B cell (primary cell): ENCODE measurements at regions not wholly inside any gene's neighbourhood (a gene's known extent, or its start where the extent isn't known, plus 50 kb on each side); places are given as distances from the start of the nearest gene placed in this dataset.

Source experiments
- ATAC-seq: fragments of 200-7000 bp; cut with Tn5 transposase; one replicate; pipeline ENCODE4 v1.10.0; 2021; ENCODE audit warnings: low read depth, mild to moderate bottlenecking, moderate number of reproducible peaks, moderate library complexity
- CTCF ChIA-PET: fragments of 350-600 bp; sonication (Branson Sonifier 250); formaldehyde crosslinking; loops from one replicate; lab custom pipeline; 2021; ENCODE audit warnings: antibody characterized with exemption, inconsistent platforms; lab: Charles Lee
- POLR2A ChIA-PET: fragments of 350-600 bp; sonication (Branson Sonifier 250); formaldehyde crosslinking; loops from one replicate; lab custom pipeline; 2021; ENCODE audit warnings: antibody characterized with exemption; lab: Charles Lee
- DNase-seq: peaks from one replicate; pipeline ENCODE4 v3.0.0; 2013
- H2AFZ ChIP-seq: 2 replicates; pipeline ENCODE4 v1.6.1; 2012; ENCODE audit warnings: mild to moderate bottlenecking, low read depth, low read length; ENCODE audit not compliant: insufficient read depth, poor library complexity, severe bottlenecking
- H3K27ac ChIP-seq, 2 donors: 1 replicate in 1 of 2; 2 replicates in 1 of 2; pipeline ENCODE4 v1.5.1; 2012 to 2013; ENCODE audit warnings: low read length in 2 of 2, mild to moderate bottlenecking in 2 of 2, moderate library complexity in 1 of 2
- H3K27me3 ChIP-seq, 4 experiments: fragments of 200-600 bp in 1 of 4; sonication (generic) in 1 of 4; replicated peaks in 1 of 4; 1 replicate in 2 of 4; 2 replicates in 2 of 4; pipeline versions ENCODE4 v1.6.1 to v1.7.0; 2013 to 2016; ENCODE audit warnings: low read length in 3 of 4, mild to moderate bottlenecking in 2 of 4, mixed read lengths in 1 of 4, moderate library complexity in 1 of 4; ENCODE audit not compliant: insufficient read depth in 4 of 4, control insufficient read depth in 3 of 4; ENCODE audit errors: control extremely low read depth in 1 of 4
- H3K36me3 ChIP-seq, 2 experiments: replicated peaks in 1 of 2; 1 replicate in 1 of 2; 2 replicates in 1 of 2; pipeline versions ENCODE4 v1.6.1 to v1.7.1; 2013; ENCODE audit warnings: low read length in 1 of 2; ENCODE audit not compliant: insufficient read depth in 2 of 2, control insufficient read depth in 1 of 2; ENCODE audit errors: control extremely low read depth in 1 of 2, extremely low read depth in 1 of 2
- H3K4me1 ChIP-seq, 2 donors: fragments of 200-600 bp in 1 of 2; sonication (generic) in 1 of 2; 1 replicate in 1 of 2; 2 replicates in 1 of 2; pipeline versions ENCODE4 v1.5.1 to v1.6.1; 2013 to 2017; ENCODE audit warnings: low read length in 2 of 2; ENCODE audit not compliant: control insufficient read depth in 2 of 2, insufficient read depth in 2 of 2
- H3K4me2 ChIP-seq: replicated peaks from 2 replicates; pipeline ENCODE3; 2012; ENCODE audit warnings: mild to moderate bottlenecking, low read depth, low read length; ENCODE audit not compliant: poor library complexity, severe bottlenecking
- H3K4me3 ChIP-seq, 5 experiments: fragments of 200-600 bp in 1 of 5; sonication (generic) in 1 of 5; 1 replicate in 3 of 5; 2 replicates in 2 of 5; pipeline versions ENCODE4 v1.5.1 to v1.7.0; 2011 to 2016; ENCODE audit warnings: low read length in 4 of 5, mild to moderate bottlenecking in 4 of 5, low read depth in 2 of 5, control low read depth in 1 of 5, moderate library complexity in 1 of 5; ENCODE audit not compliant: insufficient read depth in 1 of 5; ENCODE audit errors: control extremely low read depth in 1 of 5, extremely low read depth in 1 of 5
- H3K79me2 ChIP-seq: fragments of 200-600 bp; sonication (generic); one replicate; pipeline ENCODE4 v1.6.0; 2016; ENCODE audit warnings: low read length; ENCODE audit not compliant: control insufficient read depth, insufficient read depth
- H3K9ac ChIP-seq: fragments of 200-600 bp; sonication (generic); 2 replicates; pipeline ENCODE4 v1.6.1; 2017; ENCODE audit warnings: mild to moderate bottlenecking, low read length, moderate library complexity
- H3K9me3 ChIP-seq, 3 donors: one replicate each; pipeline versions ENCODE4 v1.6.1 to v1.7.1; 2013; ENCODE audit warnings: low read length in 2 of 3; ENCODE audit not compliant: control insufficient read depth in 2 of 3, insufficient read depth in 1 of 3; ENCODE audit errors: control extremely low read depth in 1 of 3
- H4K20me1 ChIP-seq: 2 replicates; pipeline ENCODE4 v1.6.0; 2012; ENCODE audit warnings: mild to moderate bottlenecking, low read length; ENCODE audit not compliant: insufficient read depth, control insufficient read depth, poor library complexity, severe bottlenecking
- H3K27ac Mint-ChIP-seq: one replicate; pipeline ENCODE4 v1.8.0; 2021; ENCODE audit warnings: mixed read lengths
- H3K27me3 Mint-ChIP-seq: one replicate; pipeline ENCODE4 v1.8.0; 2021; ENCODE audit warnings: mixed read lengths
- H3K4me1 Mint-ChIP-seq: one replicate; pipeline ENCODE4 v1.8.0; 2021; ENCODE audit warnings: mixed read lengths
- H3K4me3 Mint-ChIP-seq: one replicate; pipeline ENCODE4 v1.8.0; 2021; ENCODE audit warnings: mixed read lengths
- H3K9me3 Mint-ChIP-seq: one replicate; pipeline ENCODE4 v1.8.0; 2022; ENCODE audit warnings: mixed read lengths; ENCODE audit not compliant: insufficient read depth
- EZH2 ChIP-seq: IDR thresholded peaks from 2 replicates; pipeline ENCODE4 v1.6.1; 2012; ENCODE audit warnings: borderline replicate concordance, low read depth, mild to moderate bottlenecking, moderate library complexity, low read length; ENCODE audit not compliant: insufficient read depth, poor library complexity, severe bottlenecking
- WGBS: methylation state at CpG from one replicate; pipeline ENCODE4 v1.1.5; 2013; ENCODE audit warnings: missing lambda C conversion rate; ENCODE audit not compliant: insufficient coverage; 5-methylcytosine and 5-hydroxymethylcytosine counted together
- intact Hi-C: fragments of 100-400 bp; cut with micrococcal nuclease; formaldehyde crosslinking; loops from one replicate; pipeline ENCODE4 v1.10.0; 2022
- TF ChIP-seq, protein P1 (sequence below): fragments of 200-600 bp; IDR thresholded peaks from one replicate; pipeline ENCODE4 v1.8.0; 2022; ENCODE audit warnings: antibody characterized with exemption, mild to moderate bottlenecking

GRCh38 chr12:61356485-61356884, 903.7 kb upstream of the USP15 start:
- H3K4me3 Mint-ChIP-seq: no peak overlapping the region
- H3K4me1 Mint-ChIP-seq: no peaks in the 10 kb centered on the region
- Histone ChIP-seq H3K4me3 (no peak overlapping the region), H3K27me3 (no peaks in the 10 kb centered on the region), H4K20me1 (no peaks in the 10 kb centered on the region), H3K27ac (no peak overlapping the region), H3K36me3 (no peaks in the 10 kb centered on the region), H2AFZ (no peak overlapping the region), H3K9ac (no peak overlapping the region), H3K79me2 (no peaks in the 10 kb centered on the region), H3K9me3 (peaks cover 0 to 33% (median 0%) of the 10 kb centered on the region in 3 donors), H3K4me1 (no peaks in the 10 kb centered on the region), H3K4me2 (no peak overlapping the region)
- H3K27ac Mint-ChIP-seq: no peak overlapping the region
- CTCF ChIA-PET: no interaction called here
- no peaks in the 10 kb centered on the region for H3K27me3 Mint-ChIP-seq
- intact Hi-C loops: no loop called here
- no peak for DNase-seq
- no peak for ATAC-seq
- WGBS: 89% methylated on average over 5 of the region's 6 CpGs
- peaks cover 2% of the 10 kb centered on the region for H3K9me3 Mint-ChIP-seq
- TF ChIP-seq, protein P1, sequence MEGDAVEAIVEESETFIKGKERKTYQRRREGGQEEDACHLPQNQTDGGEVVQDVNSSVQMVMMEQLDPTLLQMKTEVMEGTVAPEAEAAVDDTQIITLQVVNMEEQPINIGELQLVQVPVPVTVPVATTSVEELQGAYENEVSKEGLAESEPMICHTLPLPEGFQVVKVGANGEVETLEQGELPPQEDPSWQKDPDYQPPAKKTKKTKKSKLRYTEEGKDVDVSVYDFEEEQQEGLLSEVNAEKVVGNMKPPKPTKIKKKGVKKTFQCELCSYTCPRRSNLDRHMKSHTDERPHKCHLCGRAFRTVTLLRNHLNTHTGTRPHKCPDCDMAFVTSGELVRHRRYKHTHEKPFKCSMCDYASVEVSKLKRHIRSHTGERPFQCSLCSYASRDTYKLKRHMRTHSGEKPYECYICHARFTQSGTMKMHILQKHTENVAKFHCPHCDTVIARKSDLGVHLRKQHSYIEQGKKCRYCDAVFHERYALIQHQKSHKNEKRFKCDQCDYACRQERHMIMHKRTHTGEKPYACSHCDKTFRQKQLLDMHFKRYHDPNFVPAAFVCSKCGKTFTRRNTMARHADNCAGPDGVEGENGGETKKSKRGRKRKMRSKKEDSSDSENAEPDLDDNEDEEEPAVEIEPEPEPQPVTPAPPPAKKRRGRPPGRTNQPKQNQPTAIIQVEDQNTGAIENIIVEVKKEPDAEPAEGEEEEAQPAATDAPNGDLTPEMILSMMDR: no peak
- no peak for TF ChIP-seq EZH2
- POLR2A ChIA-PET: no interaction called here

DNA sequence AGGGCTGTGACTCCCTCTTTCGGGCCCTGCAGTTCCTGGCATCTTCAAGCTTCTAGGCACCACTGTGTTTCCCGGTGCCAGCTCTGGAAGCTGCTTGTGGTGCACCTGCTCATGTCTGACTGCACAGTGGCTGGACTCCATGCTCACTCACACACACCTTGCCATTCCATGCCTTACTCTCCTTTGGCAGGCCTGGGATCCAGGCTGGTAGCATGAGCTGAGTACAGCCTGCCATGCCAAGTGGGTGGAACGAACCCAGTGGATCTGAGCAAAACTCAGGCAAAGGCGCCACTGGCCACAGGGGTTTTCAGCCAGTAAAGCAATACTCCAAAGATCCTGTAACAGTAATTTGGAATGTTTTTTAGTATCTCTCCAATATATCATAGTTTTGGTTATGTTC, 902.7 kb upstream of the USP15 start:
- H3K36me3 ChIP-seq: no peaks in the 10 kb centered on the region
- POLR2A ChIA-PET: no interaction called here
- Mint-ChIP-seq H3K4me3 (no peak overlapping the region), H3K27ac (no peak overlapping the region), H3K9me3 (peaks cover 2% of the 10 kb centered on the region), H3K4me1 (no peaks in the 10 kb centered on the region), H3K27me3 (no peaks in the 10 kb centered on the region)
- ATAC-seq (no peak), DNase-seq (no peak)
- no peak overlapping the region for H3K27ac ChIP-seq
- H3K4me3 ChIP-seq: no peak overlapping the region
- H3K4me1 ChIP-seq: no peaks in the 10 kb centered on the region
- intact Hi-C loops: no loop called here
- CTCF ChIA-PET: no interaction called here
- H3K79me2 ChIP-seq: no peaks in the 10 kb centered on the region
- no peak overlapping the region for H2AFZ ChIP-seq
- no peaks in the 10 kb centered on the region for H3K27me3 ChIP-seq
- no peaks in the 10 kb centered on the region for H4K20me1 ChIP-seq
- no peak for TF ChIP-seq EZH2
- TF ChIP-seq, protein P1: no peak
- H3K9ac ChIP-seq: no peak overlapping the region
- 78% methylated on average over 2 of the region's 4 CpGs for WGBS
- peaks cover 0 to 33% (median 0%) of the 10 kb centered on the region in 3 donors for H3K9me3 ChIP-seq
- no peak overlapping the region for H3K4me2 ChIP-seq
